ENCODE measurements at regions not wholly inside any gene's neighbourhood (a gene's known extent, or its start where the extent isn't known, plus 50 kb on each side); places are given as distances from the start of the nearest gene placed in this dataset.
"Not testable (repeated sequence)": the region's sequence is repeated elsewhere in the genome, so short reads cannot be mapped to it uniquely, and the experiment has no call there.

GRCh38 chr20:47944682-47945081 lies 159.4 kb upstream of the SULF2 start:
- no peak for DNase-seq

- DNase-seq = no peak
Measured at GRCh38 chr20:47941869-47942268, 156.6 kb upstream of the SULF2 start.

- DNase-seq = no peak
Measured at GRCh38 chr20:47940101-47940813, 155.0 kb upstream of the SULF2 start.

- no peak for DNase-seq
Measured at GRCh38 chr20:47936612-47937011, 151.3 kb upstream of the SULF2 start.

- no peak for DNase-seq
Measured at GRCh38 chr20:47934761-47935160, 149.5 kb upstream of the SULF2 start.

- no peak for DNase-seq
Measured at GRCh38 chr20:47931443-47931842, 146.2 kb upstream of the SULF2 start.

GRCh38 chr20:47931002-47931401 lies 145.7 kb upstream of the SULF2 start:
- no peak for DNase-seq

- DNase-seq = no peak
Measured at GRCh38 chr20:47929368-47930115, 144.3 kb upstream of the SULF2 start.

- DNase-seq = no peak
Measured at GRCh38 chr20:47927944-47928343, 142.7 kb upstream of the SULF2 start.

GRCh38 chr20:47927385-47927851 lies 142.1 kb upstream of the SULF2 start:
- DNase-seq = no peak

- no peak for DNase-seq
Measured at GRCh38 chr20:47926731-47927130, 141.4 kb upstream of the SULF2 start.

- no peak for DNase-seq
Measured at GRCh38 chr20:47925593-47925992, 140.3 kb upstream of the SULF2 start.

GRCh38 chr20:47922269-47922668 lies 137.0 kb upstream of the SULF2 start:
- no peak for DNase-seq

GRCh38 chr20:47921829-47922228 lies 136.5 kb upstream of the SULF2 start:
- not testable (repeated sequence) for DNase-seq

- DNase-seq = no peak
Measured at GRCh38 chr20:47921408-47921807, 136.1 kb upstream of the SULF2 start.

GRCh38 chr20:47917549-47918070 lies 132.3 kb upstream of the SULF2 start:
- no peak for DNase-seq

- no peak for DNase-seq
Measured at GRCh38 chr20:47915495-47915894, 130.2 kb upstream of the SULF2 start.

GRCh38 chr20:47914792-47915191 lies 129.5 kb upstream of the SULF2 start:
- no peak for DNase-seq

- DNase-seq = not testable (repeated sequence)
Measured at GRCh38 chr20:47912786-47913501, 127.7 kb upstream of the SULF2 start.

- not testable (repeated sequence) for DNase-seq
Measured at GRCh38 chr20:47912165-47912564, 126.9 kb upstream of the SULF2 start.

GRCh38 chr20:47909696-47910369 lies 124.6 kb upstream of the SULF2 start:
- DNase-seq = not testable (repeated sequence)

- not testable (repeated sequence) for DNase-seq
Measured at GRCh38 chr20:47908361-47909035, 123.2 kb upstream of the SULF2 start.
